ENCODE measurements at regions not wholly inside any gene's neighbourhood (a gene's known extent, or its start where the extent isn't known, plus 50 kb on each side); places are given as distances from the start of the nearest gene placed in this dataset.

GRCh38 chr16:65634291-65634690, 512.4 kb upstream of the CDH11 start:
- no peak for TF ChIP-seq CTCF (IDR thresholded peaks at IDR 0.05 in 2 of 3, conservative IDR thresholded peaks at IDR 0.05 in 1 of 3; ENCODE audit: borderline replicate concordance in 1 of 3, insufficient read depth in 1 of 3, low read depth in 2 of 3, low read length in 2 of 3)
- TF ChIP-seq SP1 (IDR thresholded peaks at IDR 0.05; ENCODE audit: low read depth), result no peak
- no peak for TF ChIP-seq EZH2 (IDR thresholded peaks at IDR 0.05)
- TF ChIP-seq ELF1 (IDR thresholded peaks at IDR 0.05; ENCODE audit: borderline replicate concordance, low read depth), result no peak
- no peak for TF ChIP-seq POLR2A (IDR thresholded peaks at IDR 0.05; ENCODE audit: borderline replicate concordance, extremely low read depth, insufficient read depth, insufficient read length)
- TF ChIP-seq POLR2AphosphoS5 (IDR thresholded peaks at IDR 0.05; ENCODE audit: low read depth, low read length), result no peak
